Natural killer cell (primary cell): ENCODE measurements at regions not wholly inside any gene's neighbourhood (a gene's known extent, or its start where the extent isn't known, plus 50 kb on each side); places are given as distances from the start of the nearest gene placed in this dataset.
"Not testable (repeated sequence)": the region's sequence is repeated elsewhere in the genome, so short reads cannot be mapped to it uniquely, and the experiment has no call there.

Source experiments
- ATAC-seq, 3 donors: fragments of 150-1000 bp in 2 of 3; fragments of 200-7000 bp in 1 of 3; cut with Tn5 transposase; 1 replicate in 1 of 3; 2 replicates in 2 of 3; pipeline ENCODE4 v1.10.0; 2021; ENCODE audit warnings: mild to moderate bottlenecking in 2 of 3, moderate library complexity in 2 of 3
- DNase-seq, 2 donors: peaks; one replicate each; pipeline versions ENCODE4 v3.0.0 to v3.0.0-alpha.2; 2013 to 2021; ENCODE audit warnings: mixed read lengths in 1 of 2
- H3K27ac ChIP-seq: one replicate; pipeline ENCODE4 v1.5.1; 2013; ENCODE audit warnings: mild to moderate bottlenecking, low read length
- H3K27me3 ChIP-seq: one replicate; pipeline ENCODE4 v1.6.1; 2013; ENCODE audit warnings: low read length; ENCODE audit not compliant: control insufficient read depth, insufficient read depth
- H3K36me3 ChIP-seq: one replicate; pipeline ENCODE4 v1.6.1; 2013; ENCODE audit warnings: low read length; ENCODE audit not compliant: control insufficient read depth, insufficient read depth
- H3K4me1 ChIP-seq: one replicate; pipeline ENCODE4 v1.6.1; 2013; ENCODE audit warnings: low read length; ENCODE audit not compliant: control insufficient read depth, insufficient read depth
- H3K4me3 ChIP-seq: one replicate; pipeline ENCODE4 v1.5.1; 2013; ENCODE audit warnings: low read length
- H3K9me3 ChIP-seq: one replicate; pipeline ENCODE4 v1.6.1; 2013; ENCODE audit warnings: low read length; ENCODE audit not compliant: control insufficient read depth, insufficient read depth
- H3K27ac Mint-ChIP-seq, 2 donors: one replicate each; pipeline ENCODE4 v1.8.0; 2022; ENCODE audit warnings: mild to moderate bottlenecking in 2 of 2, mixed read lengths in 2 of 2, moderate library complexity in 1 of 2
- H3K27me3 Mint-ChIP-seq, 2 donors: one replicate each; pipeline ENCODE4 v1.8.0; 2022; ENCODE audit warnings: low read depth in 2 of 2, mixed read lengths in 2 of 2
- H3K36me3 Mint-ChIP-seq: one replicate; pipeline ENCODE4 v1.8.0; 2022; ENCODE audit warnings: mixed read lengths
- H3K4me1 Mint-ChIP-seq, 2 donors: one replicate each; pipeline ENCODE4 v1.8.0; 2022; ENCODE audit warnings: mixed read lengths in 2 of 2
- H3K4me3 Mint-ChIP-seq: one replicate; pipeline ENCODE4 v1.8.0; 2022; ENCODE audit warnings: mild to moderate bottlenecking, moderate library complexity, mixed read lengths
- H3K9me3 Mint-ChIP-seq, 2 donors: one replicate each; pipeline ENCODE4 v1.8.0; 2022; ENCODE audit warnings: mixed read lengths in 2 of 2
- WGBS: methylation state at CpG from one replicate; pipeline ENCODE4 v1.1.7; 2013; ENCODE audit warnings: missing lambda C conversion rate; ENCODE audit not compliant: insufficient coverage; 5-methylcytosine and 5-hydroxymethylcytosine counted together
- intact Hi-C: fragments of 100-400 bp; cut with micrococcal nuclease; formaldehyde crosslinking; loops from one replicate; pipeline ENCODE4 v1.14.2; 2022
- TF ChIP-seq, protein P1 (sequence below): fragments of 200-600 bp; IDR thresholded peaks from one replicate; pipeline ENCODE4 v1.8.0; 2022; ENCODE audit warnings: antibody characterized with exemption

DNA sequence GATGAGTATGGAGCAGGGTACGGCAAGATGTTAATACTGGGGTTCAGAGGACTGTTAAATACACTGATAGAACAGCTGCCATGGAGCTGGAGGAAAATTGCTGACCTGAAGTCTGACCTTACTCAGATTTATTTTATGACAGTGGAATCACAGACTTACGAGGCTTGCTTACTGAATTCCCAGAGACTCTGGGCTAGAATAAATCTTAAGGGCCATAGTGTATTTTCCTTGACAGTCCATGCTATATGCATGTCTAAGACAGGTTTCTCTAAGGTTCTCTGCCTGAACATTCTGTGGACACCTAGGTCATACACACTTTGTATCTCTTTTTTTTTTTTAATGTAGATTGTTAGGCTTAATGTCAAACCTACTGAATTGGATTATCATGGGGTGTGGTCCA is 633.2 kb upstream of the ACTRT1 start:
- Mint-ChIP-seq H3K27ac (no peak overlapping the region), H3K4me1 (no peaks in the 10 kb centered on the region), H3K27me3 (no peaks in the 10 kb centered on the region), H3K36me3 (no peaks in the 10 kb centered on the region), H3K9me3 (peaks cover 0 to 2% of the 10 kb centered on the region in 2 donors), H3K4me3 (no peak overlapping the region)
- no peaks in the 10 kb centered on the region for H3K27me3 ChIP-seq
- no peaks in the 10 kb centered on the region for H3K4me1 ChIP-seq
- 88% methylated on average over 1 of the region's 2 CpGs for WGBS
- H3K9me3 ChIP-seq, result no peaks in the 10 kb centered on the region
- intact Hi-C loops, result no loop called here
- no peak overlapping the region for H3K27ac ChIP-seq
- ATAC-seq (no peak), DNase-seq (no peak)
- TF ChIP-seq, protein P1, sequence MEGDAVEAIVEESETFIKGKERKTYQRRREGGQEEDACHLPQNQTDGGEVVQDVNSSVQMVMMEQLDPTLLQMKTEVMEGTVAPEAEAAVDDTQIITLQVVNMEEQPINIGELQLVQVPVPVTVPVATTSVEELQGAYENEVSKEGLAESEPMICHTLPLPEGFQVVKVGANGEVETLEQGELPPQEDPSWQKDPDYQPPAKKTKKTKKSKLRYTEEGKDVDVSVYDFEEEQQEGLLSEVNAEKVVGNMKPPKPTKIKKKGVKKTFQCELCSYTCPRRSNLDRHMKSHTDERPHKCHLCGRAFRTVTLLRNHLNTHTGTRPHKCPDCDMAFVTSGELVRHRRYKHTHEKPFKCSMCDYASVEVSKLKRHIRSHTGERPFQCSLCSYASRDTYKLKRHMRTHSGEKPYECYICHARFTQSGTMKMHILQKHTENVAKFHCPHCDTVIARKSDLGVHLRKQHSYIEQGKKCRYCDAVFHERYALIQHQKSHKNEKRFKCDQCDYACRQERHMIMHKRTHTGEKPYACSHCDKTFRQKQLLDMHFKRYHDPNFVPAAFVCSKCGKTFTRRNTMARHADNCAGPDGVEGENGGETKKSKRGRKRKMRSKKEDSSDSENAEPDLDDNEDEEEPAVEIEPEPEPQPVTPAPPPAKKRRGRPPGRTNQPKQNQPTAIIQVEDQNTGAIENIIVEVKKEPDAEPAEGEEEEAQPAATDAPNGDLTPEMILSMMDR, result no peak
- no peaks in the 10 kb centered on the region for H3K36me3 ChIP-seq
- no peak overlapping the region for H3K4me3 ChIP-seq

DNA sequence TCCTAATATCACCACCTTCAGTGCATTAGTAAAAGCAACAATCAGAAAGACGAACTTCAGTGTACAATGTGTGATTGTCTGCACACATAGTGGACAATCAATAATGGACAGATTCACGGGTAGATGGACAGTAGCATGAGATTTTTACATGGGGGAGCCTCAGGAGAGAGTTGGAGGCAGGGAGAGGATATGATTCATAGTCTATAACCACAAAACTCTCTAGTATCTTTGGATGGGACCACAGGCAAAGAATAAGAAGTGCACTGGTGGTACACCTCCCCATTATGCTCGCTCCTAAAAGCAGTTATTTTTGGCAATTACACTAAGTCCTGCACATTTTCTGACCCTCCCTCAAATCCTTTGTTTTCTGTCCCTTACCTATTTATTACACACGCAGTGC is 624.4 kb upstream of the ACTRT1 start:
- Histone ChIP-seq H3K27me3 (no peaks in the 10 kb centered on the region), H3K4me3 (no peak overlapping the region), H3K36me3 (no peaks in the 10 kb centered on the region), H3K27ac (no peak overlapping the region), H3K9me3 (no peaks in the 10 kb centered on the region), H3K4me1 (no peaks in the 10 kb centered on the region)
- WGBS, result 100% methylated on average over 2 of the region's 4 CpGs
- intact Hi-C loops, result no loop called here
- Mint-ChIP-seq H3K4me3 (no peak overlapping the region), H3K36me3 (no peaks in the 10 kb centered on the region), H3K27ac (no peak overlapping the region), H3K9me3 (peaks cover 0 to 2% of the 10 kb centered on the region in 2 donors), H3K27me3 (no peaks in the 10 kb centered on the region), H3K4me1 (no peaks in the 10 kb centered on the region)
- no peak for DNase-seq
- ATAC-seq, result no peak
- TF ChIP-seq, protein P1, result no peak

DNA sequence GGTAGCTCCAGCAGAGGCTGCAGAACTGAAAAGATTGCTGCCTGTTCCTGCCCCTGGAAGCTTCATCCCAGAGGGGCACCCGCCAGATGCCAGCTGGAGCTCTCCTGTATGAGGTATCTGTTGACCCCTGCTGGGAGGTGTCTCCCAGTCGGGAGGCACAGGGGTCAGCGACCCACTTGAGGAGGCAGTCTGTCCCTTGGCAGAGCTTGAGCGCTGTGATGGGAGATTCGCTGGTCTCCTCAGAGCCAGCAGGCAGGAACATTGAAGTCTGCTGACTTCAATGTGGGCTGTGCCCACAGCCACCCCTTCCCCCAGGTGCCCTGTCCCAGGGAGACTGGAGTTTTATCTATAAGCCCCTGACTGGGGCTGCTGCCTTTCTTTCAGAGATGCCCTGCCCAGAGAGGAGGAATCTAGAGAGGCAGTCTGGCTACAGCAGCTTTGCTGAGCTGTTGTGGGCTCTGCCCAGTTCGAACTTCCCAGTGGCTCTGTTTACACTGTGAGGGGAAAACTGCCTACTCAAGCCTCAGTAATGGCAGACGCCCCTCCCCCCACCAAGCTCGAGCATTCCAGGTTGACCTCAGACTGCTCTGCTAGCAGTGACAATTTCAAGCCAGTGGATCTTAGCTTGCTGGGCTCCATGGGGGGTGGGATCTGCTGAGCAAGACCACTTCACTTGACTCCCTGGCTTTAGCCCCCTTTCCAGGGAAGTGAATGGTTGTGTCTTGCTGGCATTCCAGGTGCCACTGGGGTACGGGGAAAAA is 622.3 kb upstream of the ACTRT1 start:
- H3K4me3 ChIP-seq, H3K27ac ChIP-seq, H3K9me3 ChIP-seq, ATAC-seq, H3K36me3 ChIP-seq, H3K9me3 Mint-ChIP-seq, H3K4me3 Mint-ChIP-seq, H3K4me1 ChIP-seq, DNase-seq, intact Hi-C loops, H3K36me3 Mint-ChIP-seq, H3K4me1 Mint-ChIP-seq, H3K27me3 Mint-ChIP-seq, H3K27ac Mint-ChIP-seq, H3K27me3 ChIP-seq: not testable (repeated sequence)
- WGBS, result 90% methylated on average over 7 of the region's 9 CpGs

DNA sequence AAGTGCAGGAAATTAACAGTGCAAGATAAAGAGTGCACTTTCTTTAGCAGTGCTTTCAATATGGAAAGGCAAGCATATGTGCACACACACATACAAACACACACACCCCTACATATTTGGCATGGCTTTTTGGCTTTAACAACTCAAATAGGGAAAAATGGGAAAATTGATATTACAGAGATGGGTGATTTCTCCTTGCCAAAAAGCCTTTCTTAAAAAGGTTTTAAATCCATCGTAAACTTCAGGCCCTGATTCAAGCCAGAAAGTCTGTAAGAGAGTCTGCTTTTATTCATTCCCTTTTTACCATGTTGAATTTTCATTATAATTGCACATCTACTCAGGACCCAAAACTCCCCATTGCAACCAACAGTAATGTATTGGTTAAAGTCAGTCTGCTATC is 612.0 kb upstream of the ACTRT1 start:
- no peaks in the 10 kb centered on the region for H3K27me3 Mint-ChIP-seq
- no peaks in the 10 kb centered on the region for H3K4me1 Mint-ChIP-seq
- DNase-seq, result no peak
- Histone ChIP-seq H3K27ac (no peak overlapping the region), H3K27me3 (no peaks in the 10 kb centered on the region), H3K4me3 (no peak overlapping the region), H3K36me3 (no peaks in the 10 kb centered on the region), H3K4me1 (no peaks in the 10 kb centered on the region), H3K9me3 (no peaks in the 10 kb centered on the region)
- H3K27ac Mint-ChIP-seq, result no peak overlapping the region
- TF ChIP-seq, protein P1, result no peak
- ATAC-seq, result no peak
- no peaks in the 10 kb centered on the region for H3K36me3 Mint-ChIP-seq
- intact Hi-C loops, result no loop called here
- peaks cover 0 to 3% of the 10 kb centered on the region in 2 donors for H3K9me3 Mint-ChIP-seq
- H3K4me3 Mint-ChIP-seq, result no peak overlapping the region
- WGBS, result no CpG with 5 or more reads among the region's 1 CpG
